ENCODE measurements at regions not wholly inside any gene's neighbourhood (a gene's known extent, or its start where the extent isn't known, plus 50 kb on each side); places are given as distances from the start of the nearest gene placed in this dataset.

DNA sequence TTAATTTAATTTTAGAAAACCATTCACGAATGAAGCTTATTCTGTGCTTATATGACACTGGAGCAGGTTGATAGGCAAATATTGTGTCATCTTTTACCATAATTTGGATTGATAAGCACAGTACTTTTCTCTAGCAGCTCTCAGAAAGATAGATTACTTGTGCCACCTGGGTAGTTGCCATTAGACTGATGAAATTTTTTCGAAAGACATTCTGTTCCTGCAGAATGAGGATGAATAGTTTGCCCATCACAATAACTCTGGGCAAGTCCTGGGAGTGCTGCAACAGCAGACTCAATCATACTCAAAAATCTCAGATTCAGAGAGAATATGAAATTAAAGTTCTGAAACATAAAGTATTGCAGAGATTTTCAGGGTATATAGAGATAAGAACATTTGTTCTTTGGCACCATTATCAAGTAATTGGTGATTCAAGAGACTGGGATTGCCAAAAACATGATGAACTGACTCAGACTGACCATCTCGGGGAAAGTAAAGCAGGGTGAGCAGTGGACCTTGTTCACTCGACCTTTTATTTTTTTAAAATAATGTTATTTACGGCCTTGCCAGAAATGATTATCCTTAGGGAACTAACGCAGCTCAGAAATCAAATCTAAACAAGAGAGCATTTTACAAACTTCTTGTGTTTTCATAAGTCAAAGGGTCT lies 65.8 kb upstream of the PTCHD4 start:
- TF ChIP-seq ZFX (IDR thresholded peaks at IDR 0.05) (no peak), CEBPB (IDR thresholded peaks at IDR 0.05; ENCODE audit: low read depth) (no peak), SP1 (IDR thresholded peaks at IDR 0.05; ENCODE audit: low read depth) (no peak), FOSL1 (IDR thresholded peaks at IDR 0.05; ENCODE audit: low read depth) (no peak)
- TF ChIP-seq, protein P1, sequence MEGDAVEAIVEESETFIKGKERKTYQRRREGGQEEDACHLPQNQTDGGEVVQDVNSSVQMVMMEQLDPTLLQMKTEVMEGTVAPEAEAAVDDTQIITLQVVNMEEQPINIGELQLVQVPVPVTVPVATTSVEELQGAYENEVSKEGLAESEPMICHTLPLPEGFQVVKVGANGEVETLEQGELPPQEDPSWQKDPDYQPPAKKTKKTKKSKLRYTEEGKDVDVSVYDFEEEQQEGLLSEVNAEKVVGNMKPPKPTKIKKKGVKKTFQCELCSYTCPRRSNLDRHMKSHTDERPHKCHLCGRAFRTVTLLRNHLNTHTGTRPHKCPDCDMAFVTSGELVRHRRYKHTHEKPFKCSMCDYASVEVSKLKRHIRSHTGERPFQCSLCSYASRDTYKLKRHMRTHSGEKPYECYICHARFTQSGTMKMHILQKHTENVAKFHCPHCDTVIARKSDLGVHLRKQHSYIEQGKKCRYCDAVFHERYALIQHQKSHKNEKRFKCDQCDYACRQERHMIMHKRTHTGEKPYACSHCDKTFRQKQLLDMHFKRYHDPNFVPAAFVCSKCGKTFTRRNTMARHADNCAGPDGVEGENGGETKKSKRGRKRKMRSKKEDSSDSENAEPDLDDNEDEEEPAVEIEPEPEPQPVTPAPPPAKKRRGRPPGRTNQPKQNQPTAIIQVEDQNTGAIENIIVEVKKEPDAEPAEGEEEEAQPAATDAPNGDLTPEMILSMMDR (IDR thresholded peaks at IDR 0.05 in 2 of 3, conservative IDR thresholded peaks at IDR 0.05 in 1 of 3; ENCODE audit: borderline replicate concordance in 1 of 3, insufficient read depth in 1 of 3, low read depth in 2 of 3, low read length in 2 of 3): no peak
